ENCODE measurements at regions not wholly inside any gene's neighbourhood (a gene's known extent, or its start where the extent isn't known, plus 50 kb on each side); places are given as distances from the start of the nearest gene placed in this dataset.

GRCh38 chr6:114995526-114995925 is 652.7 kb upstream of the HS3ST5 start:
- no peak for TF ChIP-seq CTCF (IDR thresholded peaks at IDR 0.05; ENCODE audit: low read depth, low read length)
- no peak for TF ChIP-seq MYC (IDR thresholded peaks at IDR 0.05; ENCODE audit: low read depth, low read length)
- no peak for TF ChIP-seq POLR2A (IDR thresholded peaks at IDR 0.05; ENCODE audit: extremely low read depth, insufficient read length)
- no peak for TF ChIP-seq MAX (IDR thresholded peaks at IDR 0.05; ENCODE audit: low read depth, low read length)
- no peak for DNase-seq (ENCODE audit: low read depth)
- no peak overlapping the region for H3K4me3 ChIP-seq (ENCODE audit: low read depth, low read length)

- no peak overlapping the region for H3K4me3 ChIP-seq (ENCODE audit: low read depth, low read length)
- DNase-seq (ENCODE audit: low read depth): peak; percentile 62
- TF ChIP-seq CTCF (IDR thresholded peaks at IDR 0.05; ENCODE audit: low read depth, low read length) (no peak), MYC (IDR thresholded peaks at IDR 0.05; ENCODE audit: low read depth, low read length) (no peak), MAX (IDR thresholded peaks at IDR 0.05; ENCODE audit: low read depth, low read length) (no peak), POLR2A (IDR thresholded peaks at IDR 0.05; ENCODE audit: extremely low read depth, insufficient read length) (no peak)
Observed at GRCh38 chr6:114989279-114989964, 646.6 kb upstream of the HS3ST5 start.

GRCh38 chr6:114987281-114987680 is 644.5 kb upstream of the HS3ST5 start:
- TF ChIP-seq MYC (IDR thresholded peaks at IDR 0.05; ENCODE audit: low read depth, low read length) (no peak), MAX (IDR thresholded peaks at IDR 0.05; ENCODE audit: low read depth, low read length) (no peak), POLR2A (IDR thresholded peaks at IDR 0.05; ENCODE audit: extremely low read depth, insufficient read length) (no peak), CTCF (IDR thresholded peaks at IDR 0.05; ENCODE audit: low read depth, low read length) (no peak)
- DNase-seq (ENCODE audit: low read depth): peak; percentile 12
- H3K4me3 ChIP-seq (ENCODE audit: low read depth, low read length): no peak overlapping the region

GRCh38 chr6:114955363-114955762 is 612.5 kb upstream of the HS3ST5 start:
- no peak overlapping the region for H3K4me3 ChIP-seq (ENCODE audit: low read depth, low read length)
- no peak for TF ChIP-seq CTCF (IDR thresholded peaks at IDR 0.05; ENCODE audit: low read depth, low read length)
- no peak for TF ChIP-seq POLR2A (IDR thresholded peaks at IDR 0.05; ENCODE audit: extremely low read depth, insufficient read length)
- TF ChIP-seq MYC (IDR thresholded peaks at IDR 0.05; ENCODE audit: low read depth, low read length): no peak
- no peak for TF ChIP-seq MAX (IDR thresholded peaks at IDR 0.05; ENCODE audit: low read depth, low read length)
- DNase-seq (ENCODE audit: low read depth): no peak

- no peak overlapping the region for H3K4me3 ChIP-seq (ENCODE audit: low read depth, low read length)
- no peak for TF ChIP-seq CTCF (IDR thresholded peaks at IDR 0.05; ENCODE audit: low read depth, low read length)
- TF ChIP-seq MYC (IDR thresholded peaks at IDR 0.05; ENCODE audit: low read depth, low read length): no peak
- TF ChIP-seq POLR2A (IDR thresholded peaks at IDR 0.05; ENCODE audit: extremely low read depth, insufficient read length): no peak
- TF ChIP-seq MAX (IDR thresholded peaks at IDR 0.05; ENCODE audit: low read depth, low read length): no peak
Observed at GRCh38 chr6:114952229-114952628, 609.4 kb upstream of the HS3ST5 start.

More at GRCh38 chr6:114952229-114952628, 609.4 kb upstream of the HS3ST5 start:
- DNase-seq (ENCODE audit: low read depth): no peak

Measured in NB4 (cell line).